Large intestine (tissue), 3 donors: ENCODE measurements at regions not wholly inside any gene's neighbourhood (a gene's known extent, or its start where the extent isn't known, plus 50 kb on each side); places are given as distances from the start of the nearest gene placed in this dataset.

Source experiments
- DNase-seq, 2 donors: peaks; one replicate each; pipeline versions ENCODE4 v3.0.0 to v3.0.0-alpha.2; 2013
- H3K27ac ChIP-seq: one replicate; pipeline ENCODE4 v1.5.1; 2013; ENCODE audit warnings: low read length
- H3K27me3 ChIP-seq: 2 replicates; pipeline ENCODE4 v1.6.1; 2013; ENCODE audit warnings: low read length; ENCODE audit not compliant: control insufficient read depth, insufficient read depth
- H3K36me3 ChIP-seq: 2 replicates; pipeline ENCODE4 v1.6.1; 2013; ENCODE audit warnings: low read length; ENCODE audit not compliant: control insufficient read depth, insufficient read depth
- H3K4me1 ChIP-seq: one replicate; pipeline ENCODE4 v1.6.1; 2013; ENCODE audit warnings: low read length; ENCODE audit not compliant: control insufficient read depth, insufficient read depth
- H3K4me3 ChIP-seq: one replicate; pipeline ENCODE4 v1.5.1; 2013; ENCODE audit warnings: low read length
- H3K9me3 ChIP-seq: one replicate; pipeline ENCODE4 v1.6.1; 2013; ENCODE audit warnings: mild to moderate bottlenecking, low read depth, low read length, moderate library complexity; ENCODE audit not compliant: control insufficient read depth
- WGBS: methylation state at CpG from one replicate; pipeline ENCODE4 v1.1.5; 2013; ENCODE audit warnings: low lambda C conversion rate; ENCODE audit not compliant: insufficient coverage; 5-methylcytosine and 5-hydroxymethylcytosine counted together

DNA sequence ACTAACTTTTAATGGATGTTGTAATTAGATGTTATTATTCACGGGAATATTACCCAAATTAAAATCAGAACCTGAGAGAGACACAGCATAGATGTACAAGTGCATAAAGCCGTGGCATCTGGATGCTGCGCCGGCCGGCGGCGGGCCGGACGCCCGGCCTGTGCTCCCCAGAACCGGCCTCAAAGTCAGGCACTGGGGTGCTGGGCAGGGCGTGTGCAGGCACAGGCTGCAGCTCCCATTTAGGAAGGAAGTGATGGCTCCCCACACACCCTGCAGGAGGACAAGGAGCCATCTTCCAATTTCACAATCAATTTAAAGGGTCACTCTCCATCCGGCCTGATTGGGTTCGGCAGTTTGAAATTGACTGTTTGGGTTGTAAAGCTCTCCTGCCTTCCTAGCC lies 367.7 kb upstream of the SALL3 start:
- Histone ChIP-seq H3K27me3 (no peaks in the 10 kb centered on the region), H3K27ac (no peak overlapping the region), H3K36me3 (no peaks in the 10 kb centered on the region), H3K4me3 (no peak overlapping the region), H3K9me3 (peaks cover 5% of the 10 kb centered on the region), H3K4me1 (no peaks in the 10 kb centered on the region)
- WGBS = no CpG with 5 or more reads among the region's 14 CpGs
- DNase-seq = no peak

DNA sequence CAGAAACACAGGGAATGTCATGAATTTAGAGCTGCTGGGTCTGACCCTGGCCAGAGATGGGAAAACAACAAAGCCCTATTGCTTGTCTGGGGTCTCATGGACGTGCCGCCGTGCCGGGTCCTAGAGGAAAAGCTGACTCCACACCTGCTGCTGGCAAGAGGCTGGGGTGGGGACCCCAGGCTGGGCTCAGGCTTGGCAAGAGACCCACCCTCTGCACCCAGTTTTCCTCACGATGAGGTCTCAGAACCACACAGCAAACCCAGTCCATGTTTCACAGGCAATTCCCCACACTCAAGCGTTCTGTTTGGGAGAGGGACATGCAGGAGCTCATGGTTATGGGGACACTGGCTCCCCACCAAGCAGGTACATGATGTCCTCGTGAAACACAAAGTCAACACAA lies 367.3 kb upstream of the SALL3 start:
- no peaks in the 10 kb centered on the region for H3K36me3 ChIP-seq
- no peaks in the 10 kb centered on the region for H3K27me3 ChIP-seq
- no peak overlapping the region for H3K4me3 ChIP-seq
- H3K9me3 ChIP-seq = peaks cover 6% of the 10 kb centered on the region
- WGBS = no CpG with 5 or more reads among the region's 7 CpGs
- DNase-seq = no peak
- no peak overlapping the region for H3K27ac ChIP-seq
- H3K4me1 ChIP-seq = no peaks in the 10 kb centered on the region

DNA sequence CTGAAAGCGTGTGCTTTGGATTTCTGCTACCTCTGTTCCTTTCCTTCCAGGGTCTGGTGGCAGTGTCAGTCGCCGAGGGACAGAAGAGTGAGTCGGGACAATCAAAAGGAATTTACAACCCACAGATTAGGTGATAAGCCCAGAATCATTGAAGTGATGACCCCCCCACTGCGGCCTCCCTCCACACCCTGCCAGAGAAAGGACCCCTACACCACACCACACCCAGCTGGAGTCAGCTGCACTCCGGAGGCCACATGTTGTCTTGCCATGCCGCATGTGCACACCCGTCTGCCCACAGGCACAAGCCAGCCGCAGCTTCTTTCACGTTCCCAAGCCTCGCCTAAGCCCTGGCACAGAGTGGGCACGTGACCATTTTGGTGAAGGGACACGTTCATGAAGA lies 366.8 kb upstream of the SALL3 start:
- H3K4me1 ChIP-seq = no peaks in the 10 kb centered on the region
- peaks cover 7% of the 10 kb centered on the region for H3K9me3 ChIP-seq
- no peak for DNase-seq
- H3K36me3 ChIP-seq = no peaks in the 10 kb centered on the region
- H3K27me3 ChIP-seq = no peaks in the 10 kb centered on the region
- WGBS = no CpG with 5 or more reads among the region's 13 CpGs
- no peak overlapping the region for H3K27ac ChIP-seq
- H3K4me3 ChIP-seq = no peak overlapping the region

DNA sequence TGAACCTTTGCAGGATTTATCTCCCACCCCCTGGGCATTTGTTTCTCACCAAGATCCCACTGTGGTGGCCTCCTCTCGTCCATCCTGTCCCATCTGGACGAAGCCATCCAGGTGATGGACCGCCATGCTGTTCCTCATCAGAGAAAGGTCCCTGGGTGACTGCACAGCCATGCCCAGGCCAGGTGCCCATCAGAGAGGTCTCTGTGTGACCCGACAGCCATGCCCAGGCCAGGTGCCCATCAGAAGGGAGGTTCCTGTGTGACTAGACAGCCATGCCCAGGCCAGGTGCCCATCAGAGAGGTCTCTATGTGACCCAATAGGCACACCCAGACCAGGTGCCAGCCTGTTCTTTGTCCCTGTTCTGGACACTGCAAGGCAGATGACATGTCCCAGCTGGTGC lies 360.9 kb upstream of the SALL3 start:
- no peak for DNase-seq
- H3K36me3 ChIP-seq = no peaks in the 10 kb centered on the region
- no peak overlapping the region for H3K4me3 ChIP-seq
- WGBS = no CpG with 5 or more reads among the region's 4 CpGs
- peaks cover 3% of the 10 kb centered on the region for H3K9me3 ChIP-seq
- H3K27me3 ChIP-seq = no peaks in the 10 kb centered on the region
- no peak overlapping the region for H3K27ac ChIP-seq
- no peaks in the 10 kb centered on the region for H3K4me1 ChIP-seq

DNA sequence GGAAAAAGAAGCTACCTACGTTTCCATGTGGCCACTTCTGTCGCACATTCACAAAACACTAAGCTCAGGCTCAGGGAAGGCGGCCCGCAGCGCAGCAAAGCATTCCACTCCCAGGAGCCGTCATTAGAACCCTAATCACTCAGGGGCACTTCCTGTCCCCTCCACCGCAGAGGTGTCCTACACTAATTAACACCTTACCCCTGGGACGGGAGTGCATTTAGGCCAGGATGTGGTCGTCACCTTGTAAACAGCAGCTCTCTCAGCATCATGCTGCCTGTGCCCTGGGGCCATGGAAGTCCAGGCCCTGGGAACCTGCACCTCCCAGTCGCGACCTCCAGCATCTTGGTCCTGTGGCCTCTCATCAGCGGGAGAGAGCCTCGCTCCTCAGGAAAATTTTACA lies 359.8 kb upstream of the SALL3 start:
- WGBS = no CpG with 5 or more reads among the region's 13 CpGs
- Histone ChIP-seq H3K4me1 (no peaks in the 10 kb centered on the region), H3K27me3 (no peaks in the 10 kb centered on the region), H3K36me3 (no peaks in the 10 kb centered on the region), H3K4me3 (no peak overlapping the region), H3K9me3 (peaks cover 3% of the 10 kb centered on the region), H3K27ac (no peak overlapping the region)
- DNase-seq = no peak

DNA sequence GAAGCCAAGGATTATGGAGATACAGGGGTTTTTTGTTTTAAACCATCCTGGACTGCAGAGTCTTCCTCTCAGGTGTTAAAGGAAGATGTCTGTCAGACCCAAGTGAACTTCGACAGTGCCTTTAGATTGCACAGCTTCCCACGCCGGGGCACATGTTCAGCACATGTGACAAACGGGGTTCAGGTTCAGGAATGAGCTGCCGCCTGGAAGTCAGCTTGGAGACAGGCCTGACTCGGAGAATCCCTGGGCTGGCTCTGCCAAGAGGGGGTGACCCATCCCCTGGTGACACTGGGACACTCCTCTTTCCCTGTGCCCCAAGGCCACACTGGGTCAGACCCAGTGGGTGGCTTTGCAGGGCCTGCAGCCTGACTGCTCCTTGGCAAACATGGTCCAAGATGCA lies 359.3 kb upstream of the SALL3 start:
- WGBS = no CpG with 5 or more reads among the region's 6 CpGs
- Histone ChIP-seq H3K36me3 (no peaks in the 10 kb centered on the region), H3K4me3 (no peak overlapping the region), H3K27me3 (no peaks in the 10 kb centered on the region), H3K4me1 (no peaks in the 10 kb centered on the region), H3K27ac (no peak overlapping the region), H3K9me3 (peaks cover 3% of the 10 kb centered on the region)
- DNase-seq = no peak

DNA sequence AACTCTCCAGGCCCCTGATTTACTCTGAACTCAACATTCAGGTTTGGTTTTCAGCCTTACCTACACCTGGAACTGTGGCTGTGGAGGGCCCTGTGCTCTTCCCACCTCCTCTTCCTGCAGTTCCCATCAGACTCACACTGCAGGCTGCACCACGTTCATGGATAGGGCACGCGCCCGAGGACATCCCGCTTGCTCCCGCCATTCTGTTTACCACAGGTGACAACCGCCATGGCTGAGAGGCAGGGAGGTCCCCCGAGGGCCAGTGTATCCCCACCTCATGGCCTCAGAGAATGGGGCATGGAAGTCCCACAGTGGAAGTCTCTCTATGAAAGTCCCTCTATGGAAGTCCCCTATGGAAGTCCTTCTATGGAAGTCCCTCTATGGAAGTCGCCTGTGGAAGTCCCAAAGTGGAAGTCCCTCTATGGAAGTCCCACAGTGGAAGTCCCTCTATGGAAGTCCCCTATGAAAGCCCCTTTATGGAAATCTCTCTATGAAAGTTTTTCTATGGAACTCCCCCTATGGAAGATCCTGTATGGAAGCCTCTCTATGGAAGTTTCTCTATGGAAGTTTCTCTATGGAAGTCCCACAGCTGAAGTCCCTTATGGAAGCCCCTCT lies 358.4 kb upstream of the SALL3 start:
- WGBS = no CpG with 5 or more reads among the region's 9 CpGs

DNA sequence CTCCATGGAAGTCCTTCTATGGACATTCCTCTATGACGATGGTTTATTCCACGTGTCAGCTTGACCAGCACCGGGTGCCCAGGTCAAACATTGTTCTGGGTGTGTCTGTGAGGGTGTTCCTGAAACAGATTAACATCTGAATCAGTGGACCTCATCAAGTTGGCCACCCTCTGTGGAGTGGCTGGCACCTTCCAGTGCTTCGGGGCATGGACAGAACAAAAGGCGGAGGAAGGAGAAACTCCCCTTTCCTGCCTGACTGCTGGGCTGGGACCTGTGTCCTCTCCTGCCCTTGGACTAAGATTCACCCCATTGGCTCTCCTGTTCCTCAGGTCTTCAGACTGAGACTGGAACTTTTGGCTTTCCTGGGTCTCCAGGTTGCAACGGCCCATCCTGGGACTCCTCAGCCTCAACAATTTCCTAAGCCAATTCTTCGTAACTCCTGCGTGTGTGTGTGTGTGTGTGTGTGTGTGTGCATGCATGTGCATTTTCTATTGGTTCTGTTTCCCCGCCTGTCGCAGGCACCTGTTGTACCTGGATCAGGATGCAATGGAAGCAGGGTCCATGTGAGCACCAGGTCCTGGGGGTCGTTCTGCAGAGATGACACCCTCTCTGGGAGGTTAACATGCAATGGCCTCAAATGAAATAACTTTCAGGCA lies 357.2 kb upstream of the SALL3 start:
- Histone ChIP-seq H3K27ac (no peak overlapping the region), H3K9me3 (peaks cover under 1% of the 10 kb centered on the region), H3K4me3 (no peak overlapping the region), H3K27me3 (no peaks in the 10 kb centered on the region), H3K4me1 (no peaks in the 10 kb centered on the region), H3K36me3 (no peaks in the 10 kb centered on the region)
- no peak for DNase-seq
- WGBS = no CpG with 5 or more reads among the region's 11 CpGs

More for the DNA sequence above, 358.4 kb upstream of the SALL3 start:
- no peaks in the 10 kb centered on the region for H3K36me3 ChIP-seq
- no peaks in the 10 kb centered on the region for H3K4me1 ChIP-seq
- H3K9me3 ChIP-seq = peaks cover 3% of the 10 kb centered on the region
- no peak overlapping the region for H3K27ac ChIP-seq
- H3K4me3 ChIP-seq = no peak overlapping the region
- H3K27me3 ChIP-seq = no peaks in the 10 kb centered on the region
- DNase-seq = no peak

DNA sequence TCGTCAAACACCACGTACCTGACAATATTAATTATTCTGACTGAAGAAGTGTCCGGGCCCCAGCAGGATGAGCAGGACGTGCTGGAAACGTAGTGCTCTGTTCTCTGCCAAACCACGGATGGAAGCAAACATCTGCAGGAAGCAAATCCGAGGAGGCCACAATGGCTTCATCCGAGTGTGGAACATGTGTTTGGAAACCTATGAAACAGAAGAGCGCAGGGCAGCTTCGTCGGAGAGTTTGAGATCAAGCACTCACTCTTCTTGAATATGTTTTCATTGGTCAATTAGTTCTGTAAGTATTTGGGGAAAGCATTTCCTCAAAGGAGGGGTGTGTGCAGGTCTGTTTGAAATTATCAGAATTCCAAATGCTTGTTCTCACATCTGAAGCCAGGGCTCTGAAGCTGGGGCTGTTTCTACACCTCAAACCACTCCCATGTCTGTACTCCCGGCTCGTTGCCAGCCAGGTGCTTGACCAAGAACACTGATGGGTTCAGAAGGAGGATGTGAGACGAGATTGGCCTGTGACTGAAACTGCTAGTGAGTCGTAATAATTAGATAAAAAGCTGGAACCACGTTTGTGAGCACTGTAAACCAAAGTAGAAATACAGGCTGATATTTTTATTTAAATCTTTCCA lies 356.6 kb upstream of the SALL3 start:
- Histone ChIP-seq H3K27me3 (no peaks in the 10 kb centered on the region), H3K4me1 (no peaks in the 10 kb centered on the region), H3K4me3 (no peak overlapping the region), H3K27ac (no peak overlapping the region), H3K36me3 (no peaks in the 10 kb centered on the region), H3K9me3 (no peaks in the 10 kb centered on the region)
- WGBS = 89% methylated on average over 3 of the region's 16 CpGs
- DNase-seq = no peak

DNA sequence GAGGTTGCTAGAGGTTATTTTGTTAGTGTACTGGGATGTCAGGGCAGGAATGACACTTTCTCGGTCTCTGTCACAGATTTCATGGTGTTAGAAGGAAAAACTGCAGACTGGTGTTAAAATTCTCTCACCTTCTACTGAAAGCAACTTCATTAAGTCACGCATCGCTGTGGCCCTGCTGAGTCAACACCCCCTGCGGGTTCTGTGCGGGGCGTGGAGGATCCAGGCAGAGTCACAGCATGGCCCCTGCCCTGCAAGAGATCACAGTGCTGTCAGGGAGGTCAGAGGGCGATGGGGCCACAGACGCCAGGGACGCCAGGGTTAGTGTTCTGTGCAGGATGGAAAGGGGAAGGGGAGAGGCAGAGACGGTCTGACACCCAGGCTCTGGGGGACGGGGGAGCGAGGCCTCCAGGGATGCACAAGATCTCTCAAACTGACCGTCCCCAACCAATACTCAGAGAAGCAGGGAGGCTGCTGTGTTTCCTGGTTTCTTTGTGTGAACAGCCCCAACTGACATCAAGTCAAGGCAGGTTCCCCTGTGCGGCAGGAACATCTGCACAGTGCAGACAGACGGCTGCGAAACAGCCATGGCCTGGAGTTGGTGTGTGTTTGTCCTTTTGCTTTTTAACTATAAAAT lies 354.9 kb upstream of the SALL3 start:
- H3K4me1 ChIP-seq = no peaks in the 10 kb centered on the region
- no peak for DNase-seq
- H3K27me3 ChIP-seq = no peaks in the 10 kb centered on the region
- no peak overlapping the region for H3K27ac ChIP-seq
- H3K36me3 ChIP-seq = no peaks in the 10 kb centered on the region
- no peak overlapping the region for H3K4me3 ChIP-seq
- WGBS = no CpG with 5 or more reads among the region's 16 CpGs
- H3K9me3 ChIP-seq = peaks cover 5% of the 10 kb centered on the region
